Germinal center (tissue), 1 donor: ENCODE measurements at regions not wholly inside any gene's neighbourhood (a gene's known extent, or its start where the extent isn't known, plus 50 kb on each side); places are given as distances from the start of the nearest gene placed in this dataset.
"Not testable (repeated sequence)": the region's sequence is repeated elsewhere in the genome, so short reads cannot be mapped to it uniquely, and the experiment has no call there.

Source experiments
- DNase-seq: peaks from one replicate; pipeline ENCODE4 v3.0.0; 2012; ENCODE audit warnings: mixed read lengths, low spot score

GRCh38 chr19:31445406-31445805 is 96.2 kb upstream of the TSHZ3 start:
- no peak for DNase-seq

GRCh38 chr19:31448221-31448657 is 99.0 kb upstream of the TSHZ3 start:
- no peak for DNase-seq

- DNase-seq, result no peak
Observed at GRCh38 chr19:31449379-31449778, 100.1 kb upstream of the TSHZ3 start.

DNA sequence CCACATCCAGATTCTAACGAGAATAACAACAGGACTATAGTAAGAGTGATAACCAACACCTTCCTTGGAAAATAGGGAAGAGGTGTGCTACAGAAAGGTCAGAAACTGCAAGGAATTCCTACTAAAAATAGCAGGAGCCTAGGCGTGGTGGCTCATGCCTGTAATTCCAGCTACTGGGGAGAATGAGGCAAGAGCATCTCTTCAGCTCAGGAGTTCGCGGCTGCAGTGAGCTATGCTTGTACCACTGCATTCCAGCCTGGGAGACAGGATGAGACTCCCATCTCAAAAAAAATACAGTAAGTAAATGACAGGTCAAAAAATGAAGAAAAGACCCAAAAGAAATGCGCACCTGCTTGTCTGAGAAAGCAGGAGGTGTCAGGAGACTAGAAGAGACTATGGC is 101.5 kb upstream of the TSHZ3 start:
- no peak for DNase-seq

GRCh38 chr19:31451686-31452330 is 102.6 kb upstream of the TSHZ3 start:
- DNase-seq, result no peak

DNA sequence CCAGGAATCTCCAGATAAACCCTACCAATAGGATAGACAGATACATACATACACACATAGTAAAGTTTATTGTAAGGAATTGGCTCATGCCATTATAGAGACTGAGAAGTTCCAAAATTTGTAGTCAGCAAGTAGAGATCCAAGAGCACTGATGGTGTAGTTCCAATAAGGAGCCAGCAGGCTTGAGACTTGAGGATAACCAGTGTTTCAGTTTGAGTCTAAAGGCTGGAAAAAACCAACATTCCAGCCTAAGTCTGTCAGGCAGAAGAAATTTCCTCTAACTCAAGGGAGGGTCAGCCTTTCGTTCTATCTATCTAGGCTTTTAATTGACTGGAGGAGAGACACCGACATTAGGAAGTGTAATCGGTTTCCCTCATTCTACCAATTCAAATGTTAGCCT is 110.2 kb upstream of the TSHZ3 start:
- no peak for DNase-seq

DNA sequence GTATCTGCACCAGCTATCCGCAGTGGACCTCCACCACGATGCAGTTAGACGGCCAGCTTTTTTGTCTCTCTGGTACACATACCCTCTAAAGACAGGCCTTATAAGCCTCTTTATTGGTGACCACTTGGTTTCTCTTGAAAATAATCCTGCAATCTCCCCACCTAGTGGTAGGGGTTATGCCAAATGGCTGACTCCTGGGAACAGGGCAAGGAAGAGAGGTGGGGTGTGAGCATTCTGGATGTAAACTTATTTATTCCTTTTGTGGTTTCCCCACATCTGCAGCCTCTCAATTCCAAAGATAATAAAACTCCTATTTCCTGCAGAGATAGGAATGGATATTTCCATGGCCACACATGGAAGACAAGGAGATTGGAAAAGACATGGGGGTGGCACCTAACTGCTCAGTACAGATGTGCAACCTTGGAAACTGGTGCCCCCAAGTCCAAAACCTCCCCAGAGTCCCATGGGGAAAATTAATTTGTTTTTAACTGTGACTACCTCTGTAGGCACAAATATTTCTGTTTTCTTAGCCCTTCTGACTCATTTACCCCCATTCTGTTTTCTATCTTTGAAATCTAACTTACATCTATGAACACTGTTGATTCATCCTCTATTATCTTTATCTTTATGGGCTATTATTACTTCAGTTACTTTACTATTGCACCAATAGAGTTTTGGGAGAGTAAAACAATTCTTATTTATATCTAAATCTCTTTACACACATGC is 112.7 kb upstream of the TSHZ3 start:
- no peak for DNase-seq

DNA sequence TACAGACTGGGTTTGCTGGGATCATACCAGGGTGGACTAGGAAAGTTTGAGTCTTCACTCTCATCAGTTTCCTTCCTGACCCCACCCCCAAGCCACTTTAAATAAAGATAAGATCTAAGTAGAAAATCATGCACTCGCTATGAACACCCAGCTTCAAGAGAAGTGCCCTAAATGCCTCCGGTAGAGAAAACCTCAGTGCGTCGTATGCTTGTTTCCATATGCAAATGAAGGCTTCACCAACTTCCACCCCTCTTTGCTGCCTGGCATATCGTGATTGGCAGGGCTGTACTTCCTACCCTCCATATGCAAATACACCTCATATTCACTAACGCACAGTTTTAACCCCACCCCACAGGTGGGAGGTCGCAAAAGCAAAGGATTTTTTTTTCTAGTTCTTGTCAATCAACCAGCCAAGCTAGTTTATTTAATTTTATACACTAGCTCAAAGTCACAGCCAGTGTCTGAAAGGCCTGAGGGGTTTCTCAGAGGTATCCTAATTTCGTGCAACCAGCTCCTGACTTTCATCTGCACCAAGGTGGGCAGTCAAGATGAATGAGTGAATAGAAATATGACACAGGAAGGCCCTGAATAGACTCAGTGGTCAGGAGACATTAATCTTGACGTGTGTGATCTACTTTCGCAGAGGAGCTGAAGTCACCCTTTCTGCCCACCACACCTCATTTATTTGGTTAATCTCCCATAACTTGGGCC is 121.1 kb upstream of the TSHZ3 start:
- no peak for DNase-seq

DNA sequence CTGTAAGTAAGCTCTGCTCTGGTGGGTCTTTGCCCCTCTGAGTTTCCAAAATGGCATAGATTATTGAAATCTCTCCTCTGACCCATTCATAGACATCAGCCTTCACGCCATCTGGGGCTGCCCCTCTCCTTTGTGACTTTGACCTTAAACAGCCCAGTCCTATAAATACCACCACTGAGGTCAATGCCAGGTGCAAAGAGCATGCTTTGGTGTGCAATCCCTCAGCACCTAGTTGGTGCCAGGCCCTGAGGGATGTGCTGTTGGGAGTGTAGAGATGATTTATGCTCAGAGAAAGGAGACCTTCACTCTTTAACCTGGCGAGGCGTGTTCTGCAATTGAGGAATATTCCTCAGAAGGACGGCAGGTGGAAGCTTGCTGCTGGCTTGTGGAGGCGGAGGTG is 121.7 kb upstream of the TSHZ3 start:
- no peak for DNase-seq

DNA sequence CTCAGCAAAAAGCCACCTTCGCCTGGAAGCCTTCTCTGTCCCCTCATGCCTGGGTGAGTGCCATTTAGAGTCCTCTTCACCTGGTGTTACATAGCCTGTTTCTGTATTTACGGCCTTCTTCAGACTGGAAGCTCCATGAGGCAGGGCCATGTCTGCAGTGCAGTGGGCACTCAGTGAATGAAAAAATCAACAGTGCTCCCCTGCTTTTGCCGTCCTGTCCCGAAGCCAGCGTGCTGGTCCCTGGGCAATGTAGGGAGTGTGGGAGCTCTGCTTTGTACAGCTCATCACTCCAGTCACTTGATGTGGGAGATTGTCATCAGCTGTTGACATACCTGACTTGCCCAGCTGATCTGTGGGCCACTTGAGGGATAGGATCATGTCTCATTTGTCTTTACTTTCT is 129.0 kb upstream of the TSHZ3 start:
- no peak for DNase-seq

- DNase-seq, result no peak
Observed at GRCh38 chr19:31483226-31483857, 134.1 kb upstream of the TSHZ3 start.

- DNase-seq, result not testable (repeated sequence)
Observed at GRCh38 chr19:31484858-31485410, 135.7 kb upstream of the TSHZ3 start.

DNA sequence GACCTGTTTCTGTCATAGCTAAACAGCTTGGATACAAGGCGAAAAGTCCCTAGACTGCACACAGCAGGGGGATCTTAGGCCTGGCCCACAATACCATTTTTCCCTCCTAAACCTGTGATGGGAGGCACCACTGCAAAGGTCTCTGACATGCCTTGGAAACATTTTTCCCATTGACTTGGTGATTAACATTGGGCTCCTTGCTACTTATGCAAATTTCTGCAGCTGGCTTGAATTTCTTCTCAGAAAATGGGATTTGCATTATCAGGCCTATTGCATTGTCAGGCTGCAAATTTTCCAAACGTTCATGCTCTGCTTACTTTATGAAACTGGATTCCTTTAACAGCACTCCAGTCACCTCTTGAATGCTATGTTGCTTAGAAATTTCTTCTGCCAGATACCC is 136.2 kb upstream of the TSHZ3 start:
- no peak for DNase-seq

DNA sequence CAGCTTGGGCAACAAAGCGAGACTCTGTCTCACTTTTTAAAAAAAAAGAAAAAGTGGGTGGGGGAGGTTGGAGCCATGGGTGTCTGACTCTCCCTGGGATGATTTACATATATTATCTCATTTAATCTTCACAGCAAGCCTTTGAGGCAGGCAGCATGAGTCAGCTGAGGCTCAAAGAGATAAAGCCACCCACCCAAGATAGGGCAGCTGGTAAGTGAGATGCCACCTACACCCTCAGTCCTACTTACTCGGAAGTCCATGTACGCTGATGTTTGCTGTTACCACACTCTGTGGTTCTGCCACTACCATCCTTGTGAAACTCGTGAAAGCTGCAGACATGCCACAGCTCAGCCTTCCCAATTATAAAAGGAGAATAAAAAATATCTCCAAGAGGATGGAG is 142.0 kb upstream of the TSHZ3 start:
- no peak for DNase-seq

- DNase-seq, result no peak
Observed at GRCh38 chr19:31492050-31492449, 142.8 kb upstream of the TSHZ3 start.

- no peak for DNase-seq
Observed at GRCh38 chr19:31496076-31496475, 146.8 kb upstream of the TSHZ3 start.

- no peak for DNase-seq
Observed at GRCh38 chr19:31497709-31498108, 148.5 kb upstream of the TSHZ3 start.

- no peak for DNase-seq
Observed at GRCh38 chr19:31498781-31499180, 149.5 kb upstream of the TSHZ3 start.

GRCh38 chr19:31499281-31500196 is 150.3 kb upstream of the TSHZ3 start:
- no peak for DNase-seq

- no peak for DNase-seq
Observed at GRCh38 chr19:31500197-31500830, 151.1 kb upstream of the TSHZ3 start.

GRCh38 chr19:31500946-31501345 is 151.7 kb upstream of the TSHZ3 start:
- no peak for DNase-seq
